Stomach (tissue), 4 donors: ENCODE measurements at regions not wholly inside any gene's neighbourhood (a gene's known extent, or its start where the extent isn't known, plus 50 kb on each side); places are given as distances from the start of the nearest gene placed in this dataset.

Experiments
- EP300 ChIP-seq: sonication (generic); formaldehyde crosslinking; IDR thresholded peaks from one replicate; pipeline ENCODE4 v1.6.1; 2017; ENCODE audit warnings: antibody characterized with exemption
- POLR2A ChIP-seq, 4 donors: fragments of 450-650 bp; IDR thresholded peaks; one replicate each; pipeline ENCODE4 v1.6.1; 2016; ENCODE audit warnings: antibody characterized with exemption in 4 of 4, control low read depth in 2 of 4, mild to moderate bottlenecking in 1 of 4, moderate library complexity in 1 of 4
- POLR2AphosphoS5 ChIP-seq, 3 donors: sonication (generic); formaldehyde crosslinking; IDR thresholded peaks; one replicate each; pipeline ENCODE4 v1.6.1; 2016; ENCODE audit warnings: antibody characterized with exemption in 3 of 3
- TF ChIP-seq, protein P1 (sequence below), 7 experiments: fragments of 450-650 bp in 4 of 7; fragments of 200-600 bp in 3 of 7; sonication (generic) in 3 of 7; IDR thresholded peaks; one replicate each; pipeline ENCODE4 v1.5.1; 2016 to 2019; ENCODE audit warnings: antibody characterized with exemption in 7 of 7, control low read depth in 2 of 7, mild to moderate bottlenecking in 1 of 7

- no peak for TF ChIP-seq POLR2A (IDR thresholded peaks at IDR 0.05)
- TF ChIP-seq, protein P1, sequence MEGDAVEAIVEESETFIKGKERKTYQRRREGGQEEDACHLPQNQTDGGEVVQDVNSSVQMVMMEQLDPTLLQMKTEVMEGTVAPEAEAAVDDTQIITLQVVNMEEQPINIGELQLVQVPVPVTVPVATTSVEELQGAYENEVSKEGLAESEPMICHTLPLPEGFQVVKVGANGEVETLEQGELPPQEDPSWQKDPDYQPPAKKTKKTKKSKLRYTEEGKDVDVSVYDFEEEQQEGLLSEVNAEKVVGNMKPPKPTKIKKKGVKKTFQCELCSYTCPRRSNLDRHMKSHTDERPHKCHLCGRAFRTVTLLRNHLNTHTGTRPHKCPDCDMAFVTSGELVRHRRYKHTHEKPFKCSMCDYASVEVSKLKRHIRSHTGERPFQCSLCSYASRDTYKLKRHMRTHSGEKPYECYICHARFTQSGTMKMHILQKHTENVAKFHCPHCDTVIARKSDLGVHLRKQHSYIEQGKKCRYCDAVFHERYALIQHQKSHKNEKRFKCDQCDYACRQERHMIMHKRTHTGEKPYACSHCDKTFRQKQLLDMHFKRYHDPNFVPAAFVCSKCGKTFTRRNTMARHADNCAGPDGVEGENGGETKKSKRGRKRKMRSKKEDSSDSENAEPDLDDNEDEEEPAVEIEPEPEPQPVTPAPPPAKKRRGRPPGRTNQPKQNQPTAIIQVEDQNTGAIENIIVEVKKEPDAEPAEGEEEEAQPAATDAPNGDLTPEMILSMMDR (IDR thresholded peaks at IDR 0.05) = no peak
- no peak for TF ChIP-seq POLR2AphosphoS5 (IDR thresholded peaks at IDR 0.05)
- no peak for TF ChIP-seq EP300
Measured at GRCh38 chr2:145855142-145855541, 1335.2 kb upstream of the ZEB2 start.
